ENCODE measurements at regions not wholly inside any gene's neighbourhood (a gene's known extent, or its start where the extent isn't known, plus 50 kb on each side); places are given as distances from the start of the nearest gene placed in this dataset.

GRCh38 chr13:86142080-86142479, 342.9 kb upstream of the SLITRK6 start:
- ChIA-PET POLR2A (ENCODE audit: unreplicated experiment) (no interaction called here), CTCF (no interaction called here)
- no peaks in the 10 kb centered on the region for H3K4me1 ChIP-seq (ENCODE audit: control insufficient read depth, insufficient read depth, low read length)
- no peak overlapping the region for H3K56ac ChIP-seq (ENCODE audit: extremely low read depth, insufficient read depth, low read length)
- no peak overlapping the region for H3K4ac ChIP-seq (ENCODE audit: low read depth, low read length)
- H2BK120ac ChIP-seq (ENCODE audit: low read depth, low read length) = no peak overlapping the region
- H3K9me3 ChIP-seq (ENCODE audit: control insufficient read depth, insufficient read depth, low read length) = no peaks in the 10 kb centered on the region
- H2AFZ ChIP-seq (replicated peaks; ENCODE audit: low read length, poor library complexity) = no peak overlapping the region
- H4K5ac ChIP-seq (ENCODE audit: low read depth, low read length) = no peak overlapping the region
- H4K91ac ChIP-seq (ENCODE audit: insufficient read depth, low read depth, low read length) = no peak overlapping the region
- ATAC-seq (ENCODE audit: low read depth) = no peak
- no peaks in the 10 kb centered on the region for H3K27me3 ChIP-seq (ENCODE audit: control insufficient read depth, insufficient read depth, low read length)
- H3K14ac ChIP-seq (replicated peaks; ENCODE audit: low read depth, low read length) = no peak overlapping the region
- DNase-seq = no peak
- no peak overlapping the region for H3K4me2 ChIP-seq (ENCODE audit: low read depth, low read length)
- H4K20me1 ChIP-seq (ENCODE audit: insufficient read depth, low read length) = no peaks in the 10 kb centered on the region
- intact Hi-C loops (cut with micrococcal nuclease) (no loop called here), in situ Hi-C loops (cut with MboI; ENCODE audit: low sequenced_read_pairs) (no loop called here), dilution Hi-C loops (cut with HindIII; ENCODE audit: low sequenced_read_pairs, unreplicated experiment) (no loop called here)
- H3K27ac ChIP-seq (ENCODE audit: insufficient read depth, low read length) = no peak overlapping the region
- H2BK5ac ChIP-seq (ENCODE audit: low read depth, low read length, poor library complexity, severe bottlenecking) = no peak overlapping the region
- H4K8ac ChIP-seq (ENCODE audit: low read depth in 2 of 2, low read length in 2 of 2) = no peak overlapping the region
- WGBS, 2 experiments (ENCODE audit: extremely low coverage in 2 of 2, insufficient read length in 1 of 2) = 30 to 100% methylated on average over 1 to 2 of the region's 4 CpGs
- H3K9ac ChIP-seq (ENCODE audit: low read depth, low read length) = no peak overlapping the region
- no peaks in the 10 kb centered on the region for H3K79me1 ChIP-seq (ENCODE audit: low read depth in 1 of 2, low read length in 2 of 2)
- no peak overlapping the region for H2BK15ac ChIP-seq (ENCODE audit: low read depth, low read length)
- H2BK20ac ChIP-seq (ENCODE audit: low read depth, low read length) = no peak overlapping the region
- H3K23ac ChIP-seq (ENCODE audit: low read depth, low read length) = no peak overlapping the region
- no peak overlapping the region for H2AK9ac ChIP-seq (replicated peaks; ENCODE audit: low read depth, low read length, poor library complexity)
- no peaks in the 10 kb centered on the region for H3K9me1 ChIP-seq (ENCODE audit: insufficient read depth, low read length)
- H3K4me3 ChIP-seq (ENCODE audit: insufficient read depth, low read depth, low read length) = no peak overlapping the region
- H2AK5ac ChIP-seq (ENCODE audit: low read depth, low read length) = no peak overlapping the region
- no peak overlapping the region for H3K18ac ChIP-seq (ENCODE audit: low read depth, low read length)
- H3K36me3 ChIP-seq (ENCODE audit: control insufficient read depth, insufficient read depth, low read length) = no peaks in the 10 kb centered on the region
- no TSS peak for BruUV-seq (replicated peaks)
- TF ChIP-seq MXI1 (IDR thresholded peaks at IDR 0.05; ENCODE audit: borderline replicate concordance, low read depth, low read length) (no peak), MAFK (IDR thresholded peaks at IDR 0.05; ENCODE audit: low read depth, low read length) (peak; percentile 46; the same call in 1 of the 2 replicates)

All from IMR-90 (cell line).